Kidney epithelial cell (primary cell): ENCODE measurements at regions not wholly inside any gene's neighbourhood (a gene's known extent, or its start where the extent isn't known, plus 50 kb on each side); places are given as distances from the start of the nearest gene placed in this dataset.

Experiments
- DNase-seq: peaks from one replicate; pipeline ENCODE4 v3.0.0-alpha.2; 2010; ENCODE audit warnings: low read depth
- H3K27me3 ChIP-seq: 2 replicates; pipeline ENCODE4 v1.6.0; 2011; ENCODE audit warnings: low read length; ENCODE audit not compliant: control insufficient read depth, insufficient read depth
- H3K36me3 ChIP-seq: 2 replicates; pipeline ENCODE4 v1.5.1; 2011; ENCODE audit warnings: low read length; ENCODE audit not compliant: control insufficient read depth, insufficient read depth
- H3K4me3 ChIP-seq: 2 replicates; pipeline ENCODE4 v1.5.1; 2011; ENCODE audit warnings: low read depth, mild to moderate bottlenecking, control low read depth, low read length
- TF ChIP-seq, protein P1 (sequence below): IDR thresholded peaks from 2 replicates; pipeline ENCODE4 v1.5.1; 2011; ENCODE audit warnings: mild to moderate bottlenecking, moderate library complexity, low read length, control low read depth, inconsistent platforms; ENCODE audit not compliant: insufficient read depth, poor library complexity, severe bottlenecking

DNA sequence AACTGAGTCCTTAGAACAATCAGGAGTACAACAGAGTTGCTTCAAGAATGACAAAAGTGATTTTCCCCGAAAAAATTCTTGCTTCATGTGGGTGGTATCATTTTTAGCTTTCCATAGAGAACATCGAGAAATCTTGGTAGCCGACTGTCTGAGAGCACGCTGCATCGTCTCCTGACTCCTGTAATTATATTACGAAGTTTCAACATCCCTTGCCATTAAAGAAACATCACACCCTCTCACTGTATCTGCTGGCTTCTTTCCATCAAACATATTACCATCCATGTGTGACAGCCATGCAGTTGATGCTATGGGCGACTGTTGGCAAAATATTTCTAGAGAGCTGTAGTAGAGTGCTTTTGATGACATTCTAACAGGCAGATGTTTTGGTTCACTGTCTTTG is 311.2 kb downstream of the CMPK2 start:
- Histone ChIP-seq H3K4me3 (no peak overlapping the region), H3K27me3 (no peaks in the 10 kb centered on the region), H3K36me3 (no peaks in the 10 kb centered on the region)
- no peak for DNase-seq
- TF ChIP-seq, protein P1, sequence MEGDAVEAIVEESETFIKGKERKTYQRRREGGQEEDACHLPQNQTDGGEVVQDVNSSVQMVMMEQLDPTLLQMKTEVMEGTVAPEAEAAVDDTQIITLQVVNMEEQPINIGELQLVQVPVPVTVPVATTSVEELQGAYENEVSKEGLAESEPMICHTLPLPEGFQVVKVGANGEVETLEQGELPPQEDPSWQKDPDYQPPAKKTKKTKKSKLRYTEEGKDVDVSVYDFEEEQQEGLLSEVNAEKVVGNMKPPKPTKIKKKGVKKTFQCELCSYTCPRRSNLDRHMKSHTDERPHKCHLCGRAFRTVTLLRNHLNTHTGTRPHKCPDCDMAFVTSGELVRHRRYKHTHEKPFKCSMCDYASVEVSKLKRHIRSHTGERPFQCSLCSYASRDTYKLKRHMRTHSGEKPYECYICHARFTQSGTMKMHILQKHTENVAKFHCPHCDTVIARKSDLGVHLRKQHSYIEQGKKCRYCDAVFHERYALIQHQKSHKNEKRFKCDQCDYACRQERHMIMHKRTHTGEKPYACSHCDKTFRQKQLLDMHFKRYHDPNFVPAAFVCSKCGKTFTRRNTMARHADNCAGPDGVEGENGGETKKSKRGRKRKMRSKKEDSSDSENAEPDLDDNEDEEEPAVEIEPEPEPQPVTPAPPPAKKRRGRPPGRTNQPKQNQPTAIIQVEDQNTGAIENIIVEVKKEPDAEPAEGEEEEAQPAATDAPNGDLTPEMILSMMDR: no peak

DNA sequence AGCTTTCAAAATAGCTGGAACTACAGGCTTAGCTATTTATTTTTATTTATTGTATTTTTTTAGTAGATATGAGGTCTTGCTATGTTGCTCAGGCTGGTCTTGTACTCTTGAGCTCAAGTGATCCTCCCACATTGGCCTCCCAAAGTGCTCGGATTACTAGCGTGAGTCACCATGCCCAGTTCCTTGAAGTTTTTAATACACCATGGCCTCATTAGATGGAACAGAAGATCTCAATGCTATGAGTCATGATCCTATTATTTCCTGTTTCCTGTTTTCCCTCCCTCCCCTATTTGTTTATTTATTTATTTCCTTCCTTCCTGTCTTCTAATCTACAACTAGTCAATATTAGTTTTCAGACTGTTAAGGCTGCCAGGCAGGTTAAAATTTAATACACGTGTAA is 309.0 kb downstream of the CMPK2 start:
- no peaks in the 10 kb centered on the region for H3K27me3 ChIP-seq
- TF ChIP-seq, protein P1: no peak
- DNase-seq: peak; percentile 47
- no peaks in the 10 kb centered on the region for H3K36me3 ChIP-seq
- no peak overlapping the region for H3K4me3 ChIP-seq

DNA sequence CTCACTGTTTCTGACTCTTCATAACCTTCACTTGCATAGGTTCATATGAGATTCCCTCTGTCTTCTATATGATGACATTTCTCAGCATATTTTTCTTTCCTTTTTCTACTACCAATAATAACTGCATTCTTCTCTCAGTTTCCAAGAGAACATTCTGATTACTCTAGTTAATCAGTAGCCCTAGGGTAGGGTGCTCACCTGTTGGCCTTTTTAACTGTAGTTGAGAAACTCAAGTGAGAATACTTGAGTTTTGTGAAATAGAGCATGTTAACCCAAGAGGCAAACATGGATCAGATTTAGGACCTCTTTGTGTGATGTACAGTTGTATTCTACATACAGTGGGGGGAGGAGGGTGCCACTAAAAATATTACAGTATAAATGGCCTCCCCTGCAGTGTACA is 308.0 kb downstream of the CMPK2 start:
- DNase-seq: no peak
- TF ChIP-seq, protein P1: no peak
- no peak overlapping the region for H3K4me3 ChIP-seq
- H3K27me3 ChIP-seq: no peaks in the 10 kb centered on the region
- no peaks in the 10 kb centered on the region for H3K36me3 ChIP-seq

DNA sequence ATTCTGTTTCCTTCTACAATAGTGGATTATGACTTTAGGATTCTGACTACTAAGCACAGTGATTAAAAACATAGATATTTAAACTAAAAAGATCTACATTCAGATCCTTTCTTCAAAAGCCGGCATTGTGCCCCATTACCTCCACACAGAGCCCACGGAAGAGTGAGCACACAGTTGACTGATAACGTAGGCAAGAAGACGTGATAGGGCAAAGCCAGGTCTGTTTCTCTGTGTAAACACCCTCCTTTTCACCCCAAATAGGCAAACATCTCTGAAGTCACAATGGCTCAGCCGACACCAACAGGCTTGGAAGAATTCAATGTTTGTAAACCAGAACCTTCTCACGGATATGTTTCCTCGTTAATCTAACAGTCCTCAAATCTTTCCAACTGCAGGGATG is 302.9 kb downstream of the CMPK2 start:
- no peaks in the 10 kb centered on the region for H3K27me3 ChIP-seq
- H3K36me3 ChIP-seq: no peaks in the 10 kb centered on the region
- TF ChIP-seq, protein P1: no peak
- no peak for DNase-seq
- no peak overlapping the region for H3K4me3 ChIP-seq

DNA sequence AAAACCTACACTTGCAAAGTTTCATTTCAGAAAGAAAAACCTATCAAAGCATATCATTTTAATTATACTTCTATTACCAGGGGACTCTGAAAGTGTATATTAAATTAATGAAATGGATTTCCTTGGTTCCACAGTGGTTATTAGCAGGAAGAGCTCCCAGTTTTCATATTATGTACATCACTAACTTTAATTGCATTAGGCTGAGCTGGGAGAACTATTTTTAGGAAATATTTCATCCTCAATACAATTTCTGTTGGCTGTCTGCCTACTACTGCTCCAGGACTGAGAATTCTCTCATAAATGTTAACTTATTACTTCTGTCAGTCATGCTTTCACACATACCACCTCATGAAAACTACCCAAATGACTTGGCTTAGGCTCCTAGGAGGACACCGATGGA is 301.4 kb downstream of the CMPK2 start:
- Histone ChIP-seq H3K27me3 (no peaks in the 10 kb centered on the region), H3K4me3 (no peak overlapping the region), H3K36me3 (no peaks in the 10 kb centered on the region)
- DNase-seq: no peak
- TF ChIP-seq, protein P1: no peak

DNA sequence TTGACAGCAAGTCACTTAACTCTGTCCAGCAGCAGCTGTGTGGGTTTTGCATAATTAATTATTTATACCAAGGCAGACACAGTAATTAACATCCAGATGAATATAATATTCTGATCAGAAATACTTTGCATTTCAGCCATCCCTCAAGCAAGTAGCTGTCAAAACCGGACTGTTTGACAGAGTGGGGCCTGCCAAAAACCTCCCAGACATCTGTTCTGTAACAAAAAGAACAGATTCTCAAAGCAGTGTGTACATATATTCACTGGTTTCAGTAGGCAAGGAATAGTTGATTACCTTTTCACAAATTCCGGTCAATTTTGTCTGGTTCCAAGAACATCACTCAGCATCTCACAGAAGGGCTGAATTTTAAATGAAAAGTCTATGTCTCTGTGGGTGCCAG is 291.6 kb downstream of the CMPK2 start:
- Histone ChIP-seq H3K4me3 (no peak overlapping the region), H3K27me3 (no peaks in the 10 kb centered on the region), H3K36me3 (no peaks in the 10 kb centered on the region)
- DNase-seq: no peak
- TF ChIP-seq, protein P1: no peak
